NOMO-1 treated with DMSO at 0.1 percent for 48 hours (cell line): ENCODE measurements at regions not wholly inside any gene's neighbourhood (a gene's known extent, or its start where the extent isn't known, plus 50 kb on each side); places are given as distances from the start of the nearest gene placed in this dataset.

Experiments used
- DNase-seq: peaks from one replicate; lab custom pipeline; 2025; ENCODE audit not compliant: unreplicated experiment; lab: John Stamatoyannopoulos, UW

- DNase-seq = no peak
Observed at GRCh38 chr3:181855825-181856224, 144.1 kb downstream of the SOX2 start.

- no peak for DNase-seq
Observed at GRCh38 chr3:181859518-181859917, 147.8 kb downstream of the SOX2 start.

GRCh38 chr3:181860235-181860634, 148.5 kb downstream of the SOX2 start:
- no peak for DNase-seq

GRCh38 chr3:181862502-181862901, 150.8 kb downstream of the SOX2 start:
- no peak for DNase-seq

- no peak for DNase-seq
Observed at GRCh38 chr3:181868576-181869082, 156.9 kb downstream of the SOX2 start.

- DNase-seq = no peak
Observed at GRCh38 chr3:181872887-181873286, 161.2 kb downstream of the SOX2 start.

- no peak for DNase-seq
Observed at GRCh38 chr3:181879926-181880325, 168.2 kb downstream of the SOX2 start.

GRCh38 chr3:181880331-181880730, 168.6 kb downstream of the SOX2 start:
- DNase-seq = no peak

GRCh38 chr3:181881749-181882148, 170.0 kb downstream of the SOX2 start:
- DNase-seq = no peak

- DNase-seq = no peak
Observed at GRCh38 chr3:181885868-181886630, 174.3 kb downstream of the SOX2 start.

- DNase-seq = no peak
Observed at GRCh38 chr3:181886676-181887075, 175.0 kb downstream of the SOX2 start.

- DNase-seq = no peak
Observed at GRCh38 chr3:181887685-181888084, 176.0 kb downstream of the SOX2 start.

- DNase-seq = no peak
Observed at GRCh38 chr3:181888234-181888633, 176.5 kb downstream of the SOX2 start.

- no peak for DNase-seq
Observed at GRCh38 chr3:181892848-181893247, 181.1 kb downstream of the SOX2 start.

- no peak for DNase-seq
Observed at GRCh38 chr3:181896605-181897004, 184.9 kb downstream of the SOX2 start.

GRCh38 chr3:181899702-181900101, 188.0 kb downstream of the SOX2 start:
- no peak for DNase-seq

GRCh38 chr3:181901626-181902025, 189.9 kb downstream of the SOX2 start:
- no peak for DNase-seq

- no peak for DNase-seq
Observed at GRCh38 chr3:181906338-181906737, 194.6 kb downstream of the SOX2 start.

GRCh38 chr3:181909241-181909640, 197.5 kb downstream of the SOX2 start:
- DNase-seq = no peak

- no peak for DNase-seq
Observed at GRCh38 chr3:181912384-181912783, 200.7 kb downstream of the SOX2 start.

GRCh38 chr3:181913254-181913653, 201.5 kb downstream of the SOX2 start:
- no peak for DNase-seq

GRCh38 chr3:181915551-181915950, 203.8 kb downstream of the SOX2 start:
- DNase-seq = no peak

GRCh38 chr3:181916013-181916412, 204.3 kb downstream of the SOX2 start:
- no peak for DNase-seq
